HG02973 (cell line): ENCODE measurements at regions not wholly inside any gene's neighbourhood (a gene's known extent, or its start where the extent isn't known, plus 50 kb on each side); places are given as distances from the start of the nearest gene placed in this dataset.

Source experiments
- ATAC-seq: cut with Tn5 transposase; IDR thresholded peaks from one replicate; pipeline ENCODE4 v1.9.1; 2021; ENCODE audit warnings: moderate library complexity; ENCODE audit not compliant: unreplicated experiment

DNA sequence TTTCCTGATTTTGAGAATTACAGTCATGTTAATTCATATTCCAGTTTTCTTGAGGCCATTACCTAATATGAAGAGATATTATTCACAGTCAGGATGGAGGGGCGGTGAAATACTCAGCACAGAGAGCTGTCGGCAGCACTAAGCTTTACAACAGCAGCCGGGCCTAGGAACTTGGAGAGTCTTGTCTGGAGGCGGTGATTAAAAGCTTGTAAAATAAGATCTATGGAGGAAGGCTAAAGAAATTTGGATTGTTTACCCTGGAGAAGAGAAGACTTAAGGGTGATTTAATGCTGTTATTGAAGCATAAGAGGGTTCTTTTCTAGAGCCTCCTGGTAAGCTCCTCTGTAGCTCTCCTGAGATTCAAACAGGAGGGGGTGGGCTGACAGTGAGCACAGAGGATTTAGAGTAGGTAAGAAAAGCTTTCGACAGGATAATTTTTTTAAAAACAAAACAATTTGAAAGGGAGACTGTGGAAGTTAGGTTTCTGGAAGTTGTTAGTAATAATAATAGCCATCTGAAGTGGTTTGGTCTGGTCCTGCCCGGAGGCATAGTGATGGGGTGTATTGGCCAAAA is 406.3 kb upstream of the ADAMTSL1 start:
- ATAC-seq: no peak

DNA sequence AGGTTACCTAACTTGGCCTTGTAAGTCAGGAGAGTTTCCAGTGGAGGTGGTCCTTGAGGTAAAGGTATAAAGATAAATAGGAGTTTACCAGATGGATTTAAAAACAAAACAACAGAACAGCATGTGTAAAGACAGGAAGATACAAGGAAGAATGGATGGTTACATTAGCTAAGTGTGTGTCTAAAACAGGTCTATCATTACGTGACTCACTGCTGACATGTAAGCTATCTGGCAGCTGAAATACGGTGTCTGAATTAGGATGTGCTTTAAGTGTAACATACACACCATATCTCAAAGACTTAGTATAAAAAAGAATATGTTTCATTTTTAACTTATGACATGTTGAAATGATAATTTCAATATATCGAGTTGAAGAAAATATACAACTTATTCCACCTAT is 405.1 kb upstream of the ADAMTSL1 start:
- ATAC-seq: no peak

DNA sequence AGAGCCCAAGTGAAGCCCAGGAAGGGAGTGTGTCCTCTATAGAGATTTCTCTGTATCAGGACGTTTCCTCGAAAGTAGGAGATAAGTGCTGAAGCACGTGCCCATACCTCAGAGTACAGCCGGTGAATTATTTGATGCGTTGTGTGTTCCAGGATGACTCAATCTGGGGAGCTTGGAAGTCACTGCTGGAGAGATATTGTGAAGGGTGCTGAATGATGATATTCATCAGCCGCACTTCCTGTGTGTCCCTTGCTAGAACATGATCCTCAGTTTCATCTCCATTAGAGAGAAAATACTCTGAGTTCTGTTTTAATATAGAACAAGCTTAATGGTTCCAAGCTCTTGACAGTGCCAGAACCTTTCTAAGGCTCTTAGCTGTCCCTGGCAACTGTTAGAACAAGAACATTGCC is 402.3 kb upstream of the ADAMTSL1 start:
- ATAC-seq: no peak

DNA sequence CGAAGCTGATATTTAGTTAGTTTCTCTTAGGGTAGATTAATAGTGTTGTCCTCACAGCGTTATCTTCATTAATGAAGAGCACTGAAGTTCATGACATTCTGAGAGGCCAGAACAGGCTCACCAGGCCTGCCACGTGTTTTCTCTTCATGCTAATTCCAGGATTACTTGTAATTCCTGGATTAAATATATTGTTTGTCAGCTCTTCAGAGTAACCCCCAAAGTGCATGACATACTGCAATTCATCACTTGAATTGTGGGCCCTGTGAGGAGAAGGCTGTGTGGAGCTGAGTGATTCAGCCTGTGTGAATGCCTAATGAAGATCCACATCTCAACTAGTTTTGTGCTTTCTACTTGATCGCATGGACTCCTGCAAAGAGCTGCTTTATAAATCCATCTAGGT is 401.0 kb upstream of the ADAMTSL1 start:
- no peak for ATAC-seq

DNA sequence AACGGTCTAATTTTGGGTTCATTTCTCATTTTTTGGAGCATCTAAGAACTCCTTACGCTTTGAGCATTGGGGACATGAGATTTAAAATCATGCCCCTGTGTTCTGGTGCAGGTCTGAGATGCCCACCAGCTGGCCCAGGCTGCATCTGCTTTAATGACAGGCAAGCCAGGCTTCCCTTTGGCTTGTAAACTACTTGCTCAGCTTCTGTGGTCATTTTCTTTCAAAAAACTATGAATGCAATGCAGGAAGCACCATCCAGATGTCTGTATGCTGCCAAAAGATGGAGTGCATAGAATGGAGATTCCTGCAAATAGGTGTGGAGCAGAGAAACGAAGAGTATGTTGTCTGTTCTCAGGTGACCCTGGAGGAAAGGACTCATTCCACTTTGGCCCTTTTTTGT is 399.9 kb upstream of the ADAMTSL1 start:
- no peak for ATAC-seq

DNA sequence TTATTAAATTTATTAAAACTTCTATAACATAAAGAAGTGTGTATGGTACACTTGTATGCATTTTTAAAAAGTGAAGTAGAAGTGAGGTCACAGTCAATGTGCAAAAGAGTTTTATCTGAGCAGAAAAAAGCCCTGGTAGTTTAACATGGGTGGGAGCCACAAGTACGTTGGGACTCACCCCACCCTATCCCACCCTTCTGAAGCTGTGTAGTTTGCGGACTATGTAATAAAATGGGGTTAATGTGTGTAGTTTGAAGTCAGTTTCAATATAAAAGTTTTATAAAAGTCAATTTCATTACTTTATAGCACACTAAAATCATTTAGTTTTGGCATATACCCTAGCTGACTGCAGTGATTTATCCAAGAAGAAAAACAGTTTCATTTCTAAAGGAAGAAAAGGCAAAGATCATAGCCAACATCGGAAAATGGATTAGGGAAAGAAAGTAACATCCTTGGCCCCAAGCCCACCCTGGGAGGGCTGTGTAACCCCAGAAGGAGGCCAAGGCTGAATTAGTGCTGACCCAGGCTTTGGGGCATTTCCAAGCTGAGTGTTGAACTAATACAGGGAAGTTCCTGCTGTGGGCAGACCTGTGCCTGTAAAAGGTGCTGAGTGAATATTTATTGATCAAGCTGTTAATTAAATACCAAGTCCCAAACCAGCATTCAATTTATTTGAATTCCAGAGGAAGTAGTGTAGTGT is 398.6 kb upstream of the ADAMTSL1 start:
- no peak for ATAC-seq

DNA sequence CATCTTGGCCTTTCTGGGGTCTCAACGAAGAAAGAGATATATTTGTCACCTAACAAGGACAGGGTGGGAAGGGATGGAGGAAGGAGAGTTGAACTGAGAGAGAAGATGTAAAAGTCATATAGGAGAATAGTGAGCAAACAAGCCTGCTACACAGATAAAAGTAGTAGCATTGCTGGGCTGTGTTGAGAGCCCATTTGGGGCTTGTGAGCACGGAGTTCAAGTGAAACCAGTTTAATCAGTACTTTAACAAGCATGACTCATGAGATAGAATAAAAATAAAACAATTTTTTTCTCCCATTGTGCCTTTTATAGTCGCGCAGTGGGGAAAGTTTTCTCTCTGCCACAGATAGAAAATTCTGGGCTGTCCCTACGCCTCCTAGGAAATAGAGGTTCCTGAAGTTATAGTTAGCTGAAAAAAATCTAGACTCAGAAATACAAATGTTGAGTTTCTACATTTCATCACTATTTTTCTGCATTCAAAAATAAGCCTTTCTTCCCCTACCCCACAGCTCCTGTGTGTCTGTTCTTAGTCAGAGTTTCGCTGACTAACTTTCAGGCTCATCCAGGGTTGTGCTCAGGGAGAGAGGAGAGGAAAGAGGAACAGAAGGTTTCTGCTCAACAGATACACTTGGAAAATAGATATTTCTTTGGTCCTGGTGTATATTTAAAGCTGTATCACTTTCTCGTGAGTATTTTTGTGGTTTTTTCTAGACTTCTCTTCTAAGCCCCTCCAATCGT is 395.8 kb upstream of the ADAMTSL1 start:
- no peak for ATAC-seq

DNA sequence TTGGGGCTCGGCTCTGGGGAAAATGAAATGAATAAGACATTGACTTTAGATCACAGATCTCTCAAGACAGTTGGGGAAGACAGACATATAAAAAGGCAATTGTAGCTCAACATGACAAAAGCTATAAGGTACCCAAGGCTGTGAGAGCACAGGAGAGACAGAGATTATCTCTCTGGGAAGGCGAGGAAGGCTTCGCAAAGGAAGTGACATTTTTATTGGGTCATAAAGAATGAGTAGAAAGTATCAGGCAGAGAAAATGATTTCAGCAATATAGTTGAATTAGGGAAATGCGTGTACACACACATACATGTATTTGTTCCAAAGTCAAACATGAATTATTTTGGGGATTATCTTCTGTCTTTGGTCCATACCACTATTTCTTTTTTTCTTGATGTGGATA is 381.8 kb upstream of the ADAMTSL1 start:
- ATAC-seq: no peak

DNA sequence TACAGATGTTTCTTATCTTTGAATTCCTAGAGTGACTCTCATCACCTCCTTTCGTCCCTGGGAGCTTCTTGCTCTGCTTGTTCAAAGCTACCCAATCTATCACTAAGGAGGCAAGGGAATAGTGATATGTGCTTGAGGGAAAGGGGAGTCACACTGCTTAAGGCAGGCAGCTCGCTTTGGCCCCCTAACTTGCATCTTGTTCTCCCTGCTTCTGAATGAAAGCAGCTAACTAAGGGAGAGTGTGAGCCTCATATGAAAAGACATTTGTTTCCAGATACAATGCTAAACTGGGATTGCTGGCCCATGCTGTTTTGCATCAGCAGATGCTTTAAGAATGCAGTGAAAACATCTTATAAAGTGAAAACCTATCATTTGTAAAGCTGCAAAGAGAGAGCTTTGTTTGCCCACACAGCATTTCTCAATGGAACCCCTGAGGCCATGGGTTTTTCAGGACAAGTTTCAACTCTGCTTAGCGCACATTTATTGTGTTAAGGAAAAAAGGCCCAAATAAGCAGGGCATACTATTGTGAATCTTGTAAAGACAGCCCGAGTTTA is 367.9 kb upstream of the ADAMTSL1 start:
- ATAC-seq: no peak

DNA sequence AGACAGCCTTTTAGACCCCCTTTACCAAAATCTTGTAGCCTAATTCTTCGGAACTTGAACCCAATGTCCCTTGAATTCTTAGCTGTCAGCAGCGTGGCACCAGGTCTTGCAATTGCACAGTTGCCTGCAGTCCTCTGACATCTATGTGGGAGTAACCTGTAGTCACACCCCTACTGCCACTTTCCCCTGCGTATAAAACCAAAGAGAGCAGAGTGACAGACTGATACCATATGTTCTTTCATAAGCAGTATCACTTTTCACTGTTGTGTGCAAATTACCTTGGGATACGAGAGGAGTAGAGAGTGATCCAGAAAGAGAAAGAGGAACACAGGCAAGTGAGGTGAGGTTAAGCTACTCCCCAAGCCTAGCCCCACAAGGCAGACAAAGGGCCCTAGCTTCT is 364.3 kb upstream of the ADAMTSL1 start:
- no peak for ATAC-seq

DNA sequence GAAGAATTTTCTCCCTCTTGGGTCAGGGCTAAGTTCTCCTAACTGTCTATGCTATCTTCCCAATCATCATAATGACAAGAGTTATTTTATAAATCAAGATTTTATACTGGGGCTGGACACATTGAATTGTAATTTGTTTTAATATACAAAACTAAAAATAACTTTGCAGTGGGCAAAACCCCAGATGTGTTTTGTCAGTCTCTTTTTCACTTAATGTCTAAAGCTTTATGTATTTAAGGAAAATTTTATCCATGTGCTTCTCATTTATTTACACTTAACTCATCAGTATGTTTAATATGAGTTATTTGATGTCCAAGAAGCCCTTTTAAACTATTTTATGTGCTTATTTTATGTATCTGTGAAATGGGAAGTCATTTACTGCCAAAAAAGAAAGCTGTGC is 362.8 kb upstream of the ADAMTSL1 start:
- no peak for ATAC-seq

DNA sequence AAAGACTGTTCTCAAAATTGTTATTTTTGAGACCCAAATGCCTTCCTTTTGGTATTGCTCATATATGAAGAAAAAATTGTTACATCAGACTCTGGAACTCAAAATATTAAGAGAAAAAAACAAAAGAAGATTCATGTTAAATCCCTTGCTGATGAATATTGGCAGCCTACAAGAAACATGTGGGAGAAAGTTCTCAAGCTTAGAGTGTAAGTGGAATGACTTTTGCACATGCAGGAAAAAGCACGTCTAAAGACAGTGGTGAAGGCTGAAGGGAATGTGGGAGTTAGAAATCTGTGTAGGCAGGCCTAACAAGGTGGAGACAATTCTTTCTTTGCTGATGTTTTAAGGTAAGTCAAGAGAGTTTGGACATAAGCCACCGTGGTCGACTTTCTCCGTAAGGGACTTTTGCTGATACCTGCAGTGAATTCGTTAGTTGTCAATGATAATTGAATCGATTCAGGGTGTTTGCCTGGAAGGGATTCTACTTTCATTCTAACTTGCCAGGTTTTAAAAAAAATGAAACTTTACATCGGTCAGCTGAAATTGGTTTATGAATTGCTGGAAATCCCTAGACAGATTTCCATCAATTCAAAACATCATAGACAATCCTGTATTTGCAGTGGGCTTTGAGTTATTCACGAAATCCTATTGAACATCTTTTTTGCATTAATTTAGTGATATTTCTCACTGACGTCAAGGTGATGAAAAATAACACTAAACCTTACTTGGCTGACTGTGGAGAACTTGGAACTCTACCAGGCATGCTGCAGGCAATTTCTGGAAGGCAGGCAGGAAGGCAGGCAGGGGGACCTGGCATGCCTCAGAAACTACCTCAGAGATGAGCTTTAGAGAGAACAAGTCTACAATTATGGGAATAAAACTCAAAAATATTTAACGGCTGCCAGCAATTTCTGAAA is 359.1 kb upstream of the ADAMTSL1 start:
- ATAC-seq: no peak

DNA sequence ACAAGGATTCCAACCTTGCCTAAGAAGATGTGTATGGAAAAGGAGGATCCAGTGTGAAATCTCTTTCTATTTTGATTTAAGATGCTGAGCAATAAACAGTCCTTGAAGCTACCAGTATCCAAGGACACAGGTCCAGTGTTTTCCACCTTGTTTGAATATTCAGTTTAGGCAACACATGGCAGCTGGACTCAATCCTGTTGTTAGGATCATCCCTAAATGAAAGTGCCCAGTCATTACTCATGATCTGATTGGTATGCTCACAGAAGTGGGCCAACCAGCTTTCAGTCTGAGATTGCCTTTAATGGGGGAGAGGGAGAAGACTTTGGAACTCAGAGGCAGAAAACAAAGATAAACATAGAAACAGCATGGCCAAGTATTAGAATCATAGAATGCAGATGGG is 355.7 kb upstream of the ADAMTSL1 start:
- no peak for ATAC-seq

DNA sequence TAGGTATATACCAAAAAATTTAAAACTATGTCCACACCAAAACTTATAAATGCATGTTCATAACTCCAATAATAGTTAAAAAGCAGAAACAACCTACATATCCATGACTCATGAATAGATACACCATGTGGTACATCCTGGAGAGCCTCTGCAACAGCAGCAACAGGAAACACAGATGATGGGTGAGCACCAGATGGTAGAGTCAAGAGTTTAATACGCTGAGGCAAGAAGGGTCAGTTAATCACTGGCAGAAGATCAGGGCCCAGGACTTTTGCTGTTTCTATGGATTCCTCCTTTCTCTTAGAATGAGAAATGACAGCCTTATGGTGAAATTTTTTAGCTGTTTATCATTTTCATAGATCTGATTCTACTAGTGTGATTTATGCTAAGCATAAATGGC is 351.8 kb upstream of the ADAMTSL1 start:
- ATAC-seq: no peak

DNA sequence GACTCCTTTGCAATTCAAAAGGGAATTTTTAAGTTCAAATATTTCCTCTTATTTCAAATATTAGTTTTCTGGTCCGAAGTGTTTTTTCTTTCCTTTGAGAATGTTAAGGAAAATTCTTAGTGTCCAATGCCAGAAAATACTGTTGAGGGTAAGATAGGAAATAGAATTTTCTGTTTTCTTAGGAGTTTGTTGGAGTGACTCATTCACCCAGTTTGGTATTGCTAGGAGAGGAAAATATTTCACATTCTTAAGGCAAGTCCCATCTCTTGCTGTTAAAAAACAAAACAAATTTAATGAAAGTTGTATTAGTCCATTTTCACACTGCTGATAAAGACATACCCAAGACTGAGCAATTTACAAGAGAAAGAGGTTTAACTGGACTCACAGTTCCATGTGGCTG is 349.2 kb upstream of the ADAMTSL1 start:
- no peak for ATAC-seq

DNA sequence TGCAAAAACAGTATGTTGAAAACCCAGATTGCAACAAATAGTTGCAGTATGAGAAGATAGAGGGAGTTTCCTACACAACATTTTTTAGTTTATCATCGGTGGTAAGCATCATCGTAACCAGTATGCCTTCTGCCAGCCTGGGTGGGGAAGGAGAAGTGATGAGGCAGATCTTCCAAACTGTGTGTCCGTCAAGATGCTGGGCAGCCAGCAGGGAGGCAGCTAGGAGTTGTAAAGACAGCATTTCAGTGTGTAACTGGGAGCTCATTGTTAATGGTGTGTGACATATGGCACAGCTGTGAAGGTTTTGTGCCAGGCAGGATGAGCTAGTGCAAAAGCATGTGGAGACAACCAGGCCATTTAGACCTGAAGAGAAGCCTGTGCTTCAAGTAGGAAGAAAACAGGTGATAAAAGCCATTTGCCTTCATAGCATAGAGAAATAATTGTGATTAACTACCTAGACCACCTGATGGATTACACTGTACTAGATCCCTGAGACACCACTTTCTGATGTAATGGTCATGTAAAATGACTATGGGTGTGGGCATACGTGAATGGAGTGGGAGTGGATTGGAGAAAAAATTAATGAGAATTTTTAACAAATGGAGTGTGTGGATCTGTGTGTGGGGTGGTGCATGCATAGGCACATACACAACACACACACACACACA is 347.0 kb upstream of the ADAMTSL1 start:
- ATAC-seq: no peak

DNA sequence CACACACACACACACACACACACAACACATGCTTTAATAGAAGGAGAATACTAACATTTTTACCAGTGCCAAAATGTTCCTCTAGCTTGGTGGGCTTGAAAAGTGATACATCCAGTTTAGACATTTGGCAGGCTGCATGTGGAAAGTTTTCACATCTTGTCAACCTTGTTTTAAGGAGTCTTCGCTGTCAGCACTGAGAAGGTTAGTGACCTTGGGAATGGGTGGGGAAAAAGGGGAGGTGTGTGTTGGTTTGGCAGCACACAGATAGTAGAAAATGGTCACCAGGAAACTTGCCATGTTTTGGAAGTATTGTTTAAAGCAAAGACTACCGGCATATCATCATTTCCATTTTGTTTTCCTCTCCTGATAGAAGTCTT is 346.5 kb upstream of the ADAMTSL1 start:
- no peak for ATAC-seq

DNA sequence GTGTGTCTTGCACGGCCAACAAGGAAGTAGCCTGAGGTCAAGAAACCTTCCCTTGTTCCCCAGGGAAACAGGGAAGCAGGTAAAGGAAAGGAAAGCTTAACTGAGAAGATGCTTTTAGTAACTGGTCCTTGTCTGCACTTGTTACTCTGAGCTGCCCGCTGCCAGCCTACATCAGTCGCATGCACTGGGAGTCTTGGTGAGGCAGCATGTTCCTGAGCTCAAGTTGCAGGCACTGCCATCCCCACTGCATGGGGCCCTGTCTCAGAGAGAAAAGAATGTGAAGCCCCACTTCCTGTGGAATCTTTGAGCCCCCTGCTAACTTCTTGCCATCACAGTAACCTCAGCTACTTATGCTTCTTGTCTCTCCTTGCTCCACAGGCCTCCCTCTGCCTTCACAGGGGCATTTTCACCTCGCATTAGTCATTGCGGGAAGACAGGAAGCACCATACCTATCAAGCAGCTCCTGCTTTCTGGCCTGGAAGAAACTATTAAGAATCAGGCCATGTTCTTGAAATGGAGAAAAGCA is 344.1 kb upstream of the ADAMTSL1 start:
- ATAC-seq: no peak

DNA sequence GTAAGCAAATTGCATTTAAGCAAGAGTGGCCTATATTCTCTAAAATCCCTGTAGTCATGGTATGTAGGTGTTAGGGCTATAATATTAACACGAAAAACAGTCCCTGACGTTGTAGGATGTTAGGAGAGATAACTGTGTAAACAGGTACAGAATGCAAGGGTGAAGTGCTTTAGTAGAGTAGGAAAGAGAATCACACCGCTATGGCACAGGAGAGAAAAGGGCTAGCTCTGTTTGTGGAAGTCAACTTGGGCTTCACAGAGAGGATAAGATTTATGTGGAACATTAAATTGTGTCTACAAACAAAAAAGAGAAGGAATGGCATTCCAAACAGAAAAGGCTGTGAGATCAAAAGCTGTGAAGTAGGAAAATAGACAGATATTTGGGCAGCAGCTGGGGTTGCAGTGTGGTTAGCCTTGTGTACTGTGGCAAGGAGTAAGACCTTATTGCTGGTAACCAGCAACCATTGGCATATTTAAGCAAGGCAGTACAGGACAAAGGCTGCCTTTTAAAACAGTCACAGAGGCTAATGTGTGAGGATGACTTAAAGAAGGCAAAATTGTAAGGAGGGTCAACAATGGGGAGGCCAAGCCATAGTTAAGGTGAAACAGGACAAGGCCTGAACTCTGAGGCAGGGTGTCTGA is 337.5 kb upstream of the ADAMTSL1 start:
- no peak for ATAC-seq

DNA sequence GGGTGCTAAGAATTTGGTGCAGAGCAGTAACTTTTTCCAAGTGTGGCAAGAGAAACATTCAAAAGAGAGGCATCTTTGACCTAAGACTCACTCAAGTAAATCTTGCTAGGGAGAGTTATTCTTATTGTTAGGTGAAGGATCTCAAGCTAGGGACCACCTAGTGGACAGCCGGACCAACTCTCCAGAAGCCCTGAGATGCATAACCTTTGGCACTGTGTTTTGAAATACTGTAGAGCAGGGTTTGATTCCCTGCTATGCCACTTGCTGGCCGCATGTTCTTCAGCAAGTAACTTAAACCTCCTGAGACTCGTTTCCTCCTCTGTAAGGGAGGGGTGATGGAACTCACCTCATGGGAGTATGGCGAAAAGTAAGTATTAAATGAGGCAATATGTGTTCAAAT is 336.1 kb upstream of the ADAMTSL1 start:
- ATAC-seq: no peak
